ENCODE measurements at regions not wholly inside any gene's neighbourhood (a gene's known extent, or its start where the extent isn't known, plus 50 kb on each side); places are given as distances from the start of the nearest gene placed in this dataset.

GRCh38 chr12:87469295-87469694 is 559.9 kb downstream of the C12orf50 start:
- ATAC-seq (no peak), DNase-seq (no peak)
- H3K27me3 ChIP-seq, result no peaks in the 10 kb centered on the region
- H3K9me3 ChIP-seq, result no peaks in the 10 kb centered on the region
- intact Hi-C loops (cut with DNase I), result no loop called here
- H3K4me1 ChIP-seq, result no peaks in the 10 kb centered on the region
- H3K27ac ChIP-seq, result no peak overlapping the region
- no peaks in the 10 kb centered on the region for H3K36me3 ChIP-seq
- no peak overlapping the region for H3K4me3 ChIP-seq
- TF ChIP-seq CTCF (IDR thresholded peaks at IDR 0.05), result no peak

GRCh38 chr12:87467936-87468335 is 561.3 kb downstream of the C12orf50 start:
- no peaks in the 10 kb centered on the region for H3K4me1 ChIP-seq
- H3K27me3 ChIP-seq, result no peaks in the 10 kb centered on the region
- H3K36me3 ChIP-seq, result no peaks in the 10 kb centered on the region
- DNase-seq, result no peak
- no peak overlapping the region for H3K4me3 ChIP-seq
- TF ChIP-seq CTCF (IDR thresholded peaks at IDR 0.05), result no peak
- intact Hi-C loops (cut with DNase I), result no loop called here
- H3K9me3 ChIP-seq, result no peaks in the 10 kb centered on the region
- no peak for ATAC-seq
- no peak overlapping the region for H3K27ac ChIP-seq

GRCh38 chr12:87464565-87464964 is 564.6 kb downstream of the C12orf50 start:
- intact Hi-C loops (cut with DNase I), result no loop called here
- no peak for TF ChIP-seq CTCF (IDR thresholded peaks at IDR 0.05)

GRCh38 chr12:87444039-87444438 is 585.2 kb downstream of the C12orf50 start:
- Histone ChIP-seq H3K36me3 (no peaks in the 10 kb centered on the region), H3K4me3 (no peak overlapping the region), H3K4me1 (no peaks in the 10 kb centered on the region), H3K27ac (no peak overlapping the region), H3K9me3 (peaks cover under 1% of the 10 kb centered on the region), H3K27me3 (no peaks in the 10 kb centered on the region)
- intact Hi-C loops (cut with DNase I), result no loop called here
- ATAC-seq (peak; percentile 53), DNase-seq (no peak)
- no peak for TF ChIP-seq CTCF (IDR thresholded peaks at IDR 0.05)

More at GRCh38 chr12:87464565-87464964, 564.6 kb downstream of the C12orf50 start:
- Histone ChIP-seq H3K27me3 (no peaks in the 10 kb centered on the region), H3K4me3 (no peak overlapping the region), H3K4me1 (no peaks in the 10 kb centered on the region), H3K36me3 (no peaks in the 10 kb centered on the region), H3K27ac (no peak overlapping the region), H3K9me3 (no peaks in the 10 kb centered on the region)
- DNase-seq, result no peak
- no peak for ATAC-seq

GRCh38 chr12:87441511-87441910 is 587.7 kb downstream of the C12orf50 start:
- TF ChIP-seq CTCF (IDR thresholded peaks at IDR 0.05), result no peak
- no peak overlapping the region for H3K27ac ChIP-seq
- DNase-seq (no peak), ATAC-seq (no peak)
- H3K9me3 ChIP-seq, result no peaks in the 10 kb centered on the region
- H3K36me3 ChIP-seq, result no peaks in the 10 kb centered on the region
- intact Hi-C loops (cut with DNase I), result no loop called here
- no peaks in the 10 kb centered on the region for H3K27me3 ChIP-seq
- H3K4me3 ChIP-seq, result no peak overlapping the region
- no peaks in the 10 kb centered on the region for H3K4me1 ChIP-seq

Data from upper lobe of right lung (tissue), 1 donor.